BE2C (cell line): ENCODE measurements at regions not wholly inside any gene's neighbourhood (a gene's known extent, or its start where the extent isn't known, plus 50 kb on each side); places are given as distances from the start of the nearest gene placed in this dataset.
A peak's percentile ranks its signal among the peaks of the same experiment; 100 is the strongest.
"Not testable (repeated sequence)": the region's sequence is repeated elsewhere in the genome, so short reads cannot be mapped to it uniquely, and the experiment has no call there.

Experiments used
- DNase-seq: peaks from one replicate; pipeline ENCODE4 v3.0.0-alpha.2; 2020
- H3K27me3 ChIP-seq: fragments of 250-450 bp; sonication (Bioruptor Pico); 2 replicates; pipeline ENCODE4 v1.5.1; 2020; ENCODE audit warnings: mild to moderate bottlenecking
- H3K36me3 ChIP-seq: fragments of 250-450 bp; sonication (Bioruptor Pico); 2 replicates; pipeline ENCODE4 v1.5.1; 2020; ENCODE audit warnings: mild to moderate bottlenecking
- H3K4me1 ChIP-seq: fragments of 250-450 bp; sonication (Bioruptor Pico); 2 replicates; pipeline ENCODE4 v1.5.1; 2020
- H3K4me3 ChIP-seq: 2 replicates; pipeline ENCODE4 v1.5.1; 2011; ENCODE audit warnings: low read depth, low read length
- H3K9me3 ChIP-seq: fragments of 250-450 bp; sonication (Bioruptor Pico); 2 replicates; pipeline ENCODE4 v1.5.1; 2020
- TF ChIP-seq, protein P1 (sequence below): IDR thresholded peaks from 2 replicates; pipeline ENCODE4 v1.5.1; 2012; ENCODE audit warnings: mild to moderate bottlenecking, low read depth, low read length

- no peak for DNase-seq
- Histone ChIP-seq H3K36me3 (no peaks in the 10 kb centered on the region), H3K4me1 (no peaks in the 10 kb centered on the region; the same call in 1 of the 2 replicates), H3K27me3 (peaks cover 6% of the 10 kb centered on the region), H3K9me3 (no peaks in the 10 kb centered on the region), H3K4me3 (no peak overlapping the region)
- TF ChIP-seq, protein P1, sequence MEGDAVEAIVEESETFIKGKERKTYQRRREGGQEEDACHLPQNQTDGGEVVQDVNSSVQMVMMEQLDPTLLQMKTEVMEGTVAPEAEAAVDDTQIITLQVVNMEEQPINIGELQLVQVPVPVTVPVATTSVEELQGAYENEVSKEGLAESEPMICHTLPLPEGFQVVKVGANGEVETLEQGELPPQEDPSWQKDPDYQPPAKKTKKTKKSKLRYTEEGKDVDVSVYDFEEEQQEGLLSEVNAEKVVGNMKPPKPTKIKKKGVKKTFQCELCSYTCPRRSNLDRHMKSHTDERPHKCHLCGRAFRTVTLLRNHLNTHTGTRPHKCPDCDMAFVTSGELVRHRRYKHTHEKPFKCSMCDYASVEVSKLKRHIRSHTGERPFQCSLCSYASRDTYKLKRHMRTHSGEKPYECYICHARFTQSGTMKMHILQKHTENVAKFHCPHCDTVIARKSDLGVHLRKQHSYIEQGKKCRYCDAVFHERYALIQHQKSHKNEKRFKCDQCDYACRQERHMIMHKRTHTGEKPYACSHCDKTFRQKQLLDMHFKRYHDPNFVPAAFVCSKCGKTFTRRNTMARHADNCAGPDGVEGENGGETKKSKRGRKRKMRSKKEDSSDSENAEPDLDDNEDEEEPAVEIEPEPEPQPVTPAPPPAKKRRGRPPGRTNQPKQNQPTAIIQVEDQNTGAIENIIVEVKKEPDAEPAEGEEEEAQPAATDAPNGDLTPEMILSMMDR = no peak
Observed at GRCh38 chr6:27747637-27748036, 164.6 kb downstream of the OR2B2 start.

DNA sequence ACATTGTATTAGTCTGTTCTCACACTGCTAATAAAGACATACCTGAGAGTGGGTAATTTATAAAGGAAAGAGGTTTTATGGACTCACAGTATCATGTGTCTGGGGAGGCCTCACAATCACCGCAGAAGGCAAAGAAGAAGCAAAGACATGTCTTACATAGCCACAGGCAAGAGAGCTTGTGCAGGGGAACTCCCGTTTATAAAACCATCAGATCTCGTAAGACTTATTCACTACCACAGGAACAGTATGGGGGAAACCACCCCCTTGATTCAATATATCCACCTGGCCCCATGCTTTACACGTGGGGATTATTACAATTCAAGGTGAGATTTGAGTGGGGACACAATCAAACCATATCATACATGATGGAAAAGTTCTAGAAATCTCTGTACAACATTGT, 165.3 kb downstream of the OR2B2 start:
- not testable (repeated sequence) for DNase-seq, H3K4me1 ChIP-seq, H3K4me3 ChIP-seq, H3K27me3 ChIP-seq, H3K9me3 ChIP-seq, H3K36me3 ChIP-seq

DNA sequence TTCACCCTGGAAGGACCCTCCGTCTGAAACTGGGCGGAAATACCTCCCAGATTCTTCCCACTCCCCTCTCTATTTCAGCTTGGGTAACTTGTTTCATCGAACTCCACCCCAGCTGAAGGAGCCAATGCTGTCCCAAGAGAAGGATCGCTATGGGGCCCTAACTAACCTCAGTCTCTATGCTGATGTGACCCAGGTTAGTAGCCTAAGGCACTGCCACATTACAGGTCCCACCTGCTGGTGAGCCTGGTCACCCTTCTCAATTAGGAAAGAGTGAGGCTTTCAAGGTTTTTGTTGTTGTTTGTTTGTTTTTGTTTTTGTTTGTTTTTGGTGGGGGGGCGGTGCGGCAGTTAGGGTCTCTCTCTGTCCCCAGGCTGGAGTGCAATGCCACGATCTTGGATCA, 168.4 kb downstream of the OR2B2 start:
- H3K27me3 ChIP-seq = peaks cover 6% of the 10 kb centered on the region
- peak overlapping the region; percentile 15; the same call in 1 of the 2 replicates for H3K4me3 ChIP-seq
- no peak for DNase-seq
- H3K4me1 ChIP-seq = no peaks in the 10 kb centered on the region; the same call in 1 of the 2 replicates
- H3K9me3 ChIP-seq = no peaks in the 10 kb centered on the region
- TF ChIP-seq, protein P1 = no peak
- no peaks in the 10 kb centered on the region for H3K36me3 ChIP-seq

GRCh38 chr6:27742833-27743573, 169.2 kb downstream of the OR2B2 start:
- peaks cover 6% of the 10 kb centered on the region for H3K27me3 ChIP-seq

DNA sequence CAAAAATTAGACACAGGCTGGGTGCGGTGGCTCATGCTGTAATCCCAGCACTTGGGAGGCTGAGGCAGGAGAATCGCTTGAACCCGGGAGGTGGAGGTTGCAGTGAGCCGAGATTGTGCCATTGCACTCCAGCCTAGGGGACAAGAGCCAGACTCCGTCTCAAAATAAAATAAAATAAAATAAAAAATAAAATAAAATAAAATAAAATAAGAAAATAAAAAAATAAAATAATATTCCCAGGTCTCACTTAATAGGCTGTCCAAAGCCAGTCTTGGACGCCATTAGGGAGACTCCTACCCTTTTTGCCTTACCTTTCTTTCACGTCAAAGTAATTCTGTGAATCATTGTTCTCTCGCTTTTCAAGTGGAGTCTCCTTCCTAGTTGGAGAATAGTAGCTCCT, 172.3 kb downstream of the OR2B2 start:
- H3K4me1 ChIP-seq = not testable (repeated sequence)

More at GRCh38 chr6:27742833-27743573, 169.2 kb downstream of the OR2B2 start:
- no peaks in the 10 kb centered on the region for H3K36me3 ChIP-seq
- TF ChIP-seq, protein P1 = no peak
- no peak for DNase-seq
- no peaks in the 10 kb centered on the region for H3K9me3 ChIP-seq
- H3K4me1 ChIP-seq = no peaks in the 10 kb centered on the region; the same call in 1 of the 2 replicates
- no peak overlapping the region for H3K4me3 ChIP-seq

DNA sequence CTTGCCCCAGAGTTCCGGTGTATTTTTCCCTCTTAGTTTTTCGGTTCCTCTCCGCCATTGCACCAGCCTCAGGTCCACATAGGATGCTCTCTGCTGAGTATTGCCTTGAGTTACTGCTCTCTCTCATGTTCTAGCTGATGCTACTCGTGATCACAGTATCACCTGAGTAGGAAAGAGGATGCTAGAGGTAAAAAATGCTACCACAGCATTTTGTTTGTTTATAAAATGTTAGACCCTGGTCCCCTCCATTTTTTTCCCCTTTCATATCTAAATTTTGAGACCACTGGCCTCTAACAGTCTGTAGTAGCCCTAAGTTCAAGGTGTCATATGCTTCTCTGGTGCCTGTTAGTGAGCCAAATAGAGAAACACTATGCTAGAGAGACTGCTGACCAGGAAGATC, 175.5 kb downstream of the OR2B2 start:
- TF ChIP-seq, protein P1 = no peak

More for the DNA sequence above, 172.3 kb downstream of the OR2B2 start:
- not testable (repeated sequence) for H3K36me3 ChIP-seq, H3K27me3 ChIP-seq, H3K9me3 ChIP-seq, DNase-seq, H3K4me3 ChIP-seq

DNA sequence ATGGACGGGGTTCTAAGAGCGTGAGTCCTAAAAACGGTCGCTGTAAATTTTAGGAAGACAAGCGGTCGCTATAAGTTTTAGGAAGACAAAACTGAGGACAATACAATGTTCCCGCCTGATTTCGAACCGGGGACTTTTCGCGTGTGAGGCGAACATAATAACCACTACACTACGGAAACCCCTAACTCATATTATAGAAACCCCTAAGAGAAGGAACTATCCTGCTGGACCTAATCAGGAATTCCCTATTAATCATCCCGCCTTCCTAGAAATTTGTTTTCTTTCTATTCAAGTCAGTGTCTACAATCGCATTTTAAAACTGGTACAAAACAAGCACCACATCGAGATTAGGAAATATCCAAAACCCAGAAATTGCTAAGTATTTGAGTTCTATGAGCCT, 183.8 kb downstream of the OR2B2 start:
- Histone ChIP-seq H3K4me3 (no peak overlapping the region), H3K27me3 (peaks cover 38% of the 10 kb centered on the region), H3K36me3 (no peaks in the 10 kb centered on the region), H3K9me3 (no peaks in the 10 kb centered on the region), H3K4me1 (no peaks in the 10 kb centered on the region)
- TF ChIP-seq, protein P1 = no peak
- DNase-seq = no peak

More for the DNA sequence above, 175.5 kb downstream of the OR2B2 start:
- no peaks in the 10 kb centered on the region for H3K9me3 ChIP-seq
- H3K4me1 ChIP-seq = no peaks in the 10 kb centered on the region
- no peaks in the 10 kb centered on the region for H3K36me3 ChIP-seq
- no peak for DNase-seq
- H3K4me3 ChIP-seq = no peak overlapping the region
- peaks cover 7% of the 10 kb centered on the region for H3K27me3 ChIP-seq
